GM19372 (cell line): ENCODE measurements at regions not wholly inside any gene's neighbourhood (a gene's known extent, or its start where the extent isn't known, plus 50 kb on each side); places are given as distances from the start of the nearest gene placed in this dataset.

Source experiments
- ATAC-seq: cut with Tn5 transposase; IDR thresholded peaks from one replicate; pipeline ENCODE4 v1.9.1; 2021; ENCODE audit warnings: mild to moderate bottlenecking, low read depth, moderate library complexity; ENCODE audit not compliant: unreplicated experiment

DNA sequence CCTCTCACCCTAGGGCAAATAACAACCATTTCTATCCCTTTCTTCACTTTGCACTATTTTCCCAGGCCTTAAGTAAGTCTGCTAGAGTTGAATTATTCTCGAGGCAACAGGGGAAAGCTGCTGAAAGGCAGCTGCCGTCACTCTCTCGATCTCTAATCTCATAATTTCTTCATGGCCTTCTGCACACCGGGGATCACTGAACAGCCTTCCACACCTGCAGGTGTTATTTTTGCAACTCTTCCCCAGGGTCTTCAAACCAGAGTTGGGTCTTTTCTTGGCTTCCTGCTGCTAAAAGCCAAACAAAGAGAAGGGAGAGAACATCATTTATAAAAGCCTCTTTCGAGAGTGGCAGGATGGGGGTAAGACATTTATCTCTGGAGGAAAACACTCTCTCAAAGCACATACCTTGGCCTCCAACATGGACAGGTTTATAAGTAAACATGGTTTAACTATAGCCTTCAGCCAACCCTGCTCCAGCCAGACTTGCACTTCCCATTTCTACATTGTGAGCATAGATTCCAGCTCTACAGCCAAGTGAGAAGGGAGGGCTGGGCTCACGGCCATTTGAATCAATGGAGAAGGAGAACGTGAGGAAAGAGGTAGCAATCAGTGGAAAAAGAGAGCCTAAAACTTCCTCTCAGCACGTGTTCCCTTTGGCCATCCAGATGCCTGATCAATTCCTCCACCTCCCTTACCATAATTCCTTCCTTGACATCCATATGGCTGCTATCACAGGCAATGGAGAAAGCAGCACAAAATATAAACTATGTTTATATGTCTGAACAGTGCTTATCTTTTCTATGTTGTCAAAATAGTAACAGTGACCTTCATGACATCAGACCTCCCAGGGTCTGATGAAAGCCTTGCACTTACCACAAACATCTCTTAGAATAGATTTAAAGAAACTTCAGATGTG, 464.9 kb downstream of the TLE1 start:
- no peak for ATAC-seq

DNA sequence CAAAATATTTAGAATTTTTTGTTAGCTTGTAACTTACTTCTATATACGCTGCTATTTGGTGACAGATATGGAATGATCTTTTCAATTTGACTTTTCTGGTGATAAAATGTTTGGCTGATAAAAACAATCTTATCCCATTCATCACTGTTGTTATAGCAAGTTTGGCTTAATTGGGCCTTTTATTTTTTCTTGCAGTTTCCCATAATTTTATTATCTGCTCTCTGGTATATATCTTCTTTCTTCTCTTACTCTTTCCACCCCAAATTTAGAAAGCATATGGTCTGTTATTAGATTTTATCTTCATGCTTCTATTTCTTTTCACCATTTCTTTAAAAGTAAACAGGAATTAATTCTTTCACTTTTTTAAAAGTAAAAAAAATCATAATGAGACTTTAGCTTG, 474.4 kb downstream of the TLE1 start:
- ATAC-seq: no peak

DNA sequence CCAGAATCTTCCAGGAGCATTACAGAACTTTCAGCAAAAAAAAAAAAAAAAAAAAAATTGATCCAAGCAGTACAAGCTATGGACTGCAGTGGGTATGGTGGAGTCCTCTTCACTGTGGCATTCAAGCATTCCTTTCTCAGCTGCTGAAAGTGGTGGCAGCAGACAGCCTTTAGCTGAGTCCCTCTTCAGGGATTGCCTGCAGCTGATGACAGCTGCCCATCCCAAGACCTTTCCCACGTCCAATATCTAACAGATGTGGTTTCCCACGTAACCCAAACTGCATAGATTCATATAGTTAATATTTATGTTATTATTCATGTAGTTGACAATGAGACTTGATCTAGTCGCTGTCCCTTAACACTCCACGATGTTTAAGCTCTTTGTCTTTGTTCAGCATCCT, 475.9 kb downstream of the TLE1 start:
- ATAC-seq: no peak

DNA sequence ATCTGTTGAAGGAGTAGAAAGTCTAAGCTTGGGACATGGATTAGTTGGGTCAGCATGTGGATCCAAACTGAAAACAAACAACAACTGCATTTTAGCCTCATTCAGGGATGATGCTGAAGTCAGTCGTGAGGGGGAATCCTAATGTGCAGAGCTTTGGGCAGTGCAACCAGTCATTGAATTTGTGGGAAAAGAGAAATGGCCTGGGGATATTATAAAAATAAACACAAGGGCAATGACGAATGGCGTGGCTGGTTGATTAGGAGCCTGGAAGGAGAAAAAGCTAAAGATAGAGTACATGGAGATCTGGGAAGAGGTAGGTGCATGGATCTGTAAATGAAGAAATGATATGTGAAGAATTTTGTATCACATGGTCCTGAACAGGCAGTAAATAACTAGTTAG, 477.6 kb downstream of the TLE1 start:
- no peak for ATAC-seq

GRCh38 chr9:81207651-81208050, 481.7 kb downstream of the TLE1 start:
- no peak for ATAC-seq

- no peak for ATAC-seq
Observed at GRCh38 chr9:81202292-81202691, 487.1 kb downstream of the TLE1 start.

DNA sequence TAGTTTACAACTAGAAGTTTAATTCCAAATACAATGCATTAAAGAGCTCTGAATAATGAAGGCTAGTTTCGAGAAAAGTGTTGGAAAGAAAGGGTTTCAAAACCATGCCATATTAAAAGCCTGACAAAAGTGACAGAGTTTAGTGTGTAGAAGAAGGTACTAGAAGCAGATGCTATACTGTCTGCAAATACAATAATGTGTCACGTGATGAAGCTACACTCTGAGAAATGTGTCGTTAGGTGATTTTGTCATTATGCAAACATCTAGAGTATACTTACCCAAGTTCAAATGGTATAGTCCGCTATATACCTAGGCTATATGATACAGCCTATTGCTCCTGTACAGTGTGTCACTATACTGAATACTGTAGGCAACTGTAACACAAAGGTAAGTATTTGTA, 494.1 kb downstream of the TLE1 start:
- no peak for ATAC-seq

GRCh38 chr9:81193362-81194339, 495.7 kb downstream of the TLE1 start:
- ATAC-seq: no peak

DNA sequence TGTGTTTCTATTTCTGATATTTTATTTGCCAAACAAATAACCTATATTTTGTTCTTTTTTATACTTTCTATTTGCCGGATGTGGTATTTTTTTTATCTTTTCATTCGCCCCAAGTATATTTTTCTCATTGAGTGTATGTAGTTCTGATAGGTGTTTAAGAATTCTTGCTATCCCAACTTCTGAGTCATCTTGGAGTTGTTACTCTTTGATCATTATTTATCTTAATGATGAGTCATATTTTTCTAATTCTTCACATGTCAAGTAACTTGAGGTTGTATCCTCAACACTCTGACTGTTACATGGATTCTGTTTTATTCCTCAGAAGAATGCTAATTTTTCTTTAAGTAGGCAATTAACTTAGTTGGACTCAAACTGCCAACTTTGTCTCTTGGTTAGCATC, 498.1 kb downstream of the TLE1 start:
- ATAC-seq: no peak

DNA sequence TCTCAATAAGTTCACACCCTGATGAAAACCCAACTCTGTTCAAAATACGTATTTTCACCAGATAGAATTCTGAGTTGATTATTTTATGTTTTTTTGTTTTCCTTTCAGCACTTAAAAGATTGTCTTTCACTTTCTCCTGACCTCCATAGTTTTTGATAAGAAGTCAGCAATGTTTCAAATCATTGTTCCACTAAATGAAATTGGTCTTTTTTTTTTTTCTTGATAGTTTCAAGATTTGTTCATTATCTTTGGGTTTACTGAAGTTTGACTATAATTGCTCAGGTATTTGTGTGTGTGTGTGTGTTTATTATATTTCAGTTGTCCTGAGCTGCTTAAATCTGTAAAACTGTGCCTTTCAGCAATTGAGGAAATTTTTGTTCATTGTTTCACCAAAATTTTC, 498.7 kb downstream of the TLE1 start:
- ATAC-seq: no peak

GRCh38 chr9:81183761-81184160, 505.6 kb downstream of the TLE1 start:
- ATAC-seq: no peak

- no peak for ATAC-seq
Observed at GRCh38 chr9:81182431-81182830, 506.9 kb downstream of the TLE1 start.

DNA sequence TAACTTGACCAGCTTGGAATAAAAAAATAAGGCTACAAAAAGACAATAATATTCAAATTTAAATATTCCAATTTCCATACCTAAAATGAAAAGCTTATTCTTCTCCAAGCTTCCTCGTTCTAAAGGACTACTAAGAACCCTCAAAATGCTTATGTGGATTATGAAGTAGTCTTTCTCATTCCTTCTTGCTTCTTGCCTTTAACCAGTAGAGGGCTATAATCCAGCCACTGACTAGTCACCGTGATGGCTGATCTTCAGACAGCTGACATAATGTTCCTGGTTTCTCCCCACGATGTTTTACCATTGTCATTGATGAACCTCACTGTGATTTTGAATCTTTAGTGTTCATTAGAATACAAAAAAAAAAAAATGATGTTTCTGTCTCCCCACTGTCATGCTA, 515.3 kb downstream of the TLE1 start:
- no peak for ATAC-seq

DNA sequence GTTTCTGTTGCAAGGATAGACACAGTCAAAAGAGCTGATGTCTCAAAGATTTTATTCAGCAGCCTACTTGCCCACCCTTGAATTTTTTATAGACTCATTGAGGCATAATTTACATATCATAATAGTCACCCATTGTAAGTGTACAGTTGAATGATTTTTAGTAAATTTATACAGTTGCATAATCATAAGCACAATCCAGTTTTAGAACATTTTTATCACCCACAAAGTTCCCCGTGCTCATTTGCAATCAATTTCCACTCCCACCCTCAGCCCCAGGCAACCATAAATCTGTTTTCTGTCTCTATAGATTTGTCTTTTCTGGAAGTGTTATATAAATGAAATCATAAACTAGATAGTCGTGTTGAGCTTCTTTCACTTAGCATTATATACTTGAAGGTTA, 517.7 kb downstream of the TLE1 start:
- no peak for ATAC-seq

DNA sequence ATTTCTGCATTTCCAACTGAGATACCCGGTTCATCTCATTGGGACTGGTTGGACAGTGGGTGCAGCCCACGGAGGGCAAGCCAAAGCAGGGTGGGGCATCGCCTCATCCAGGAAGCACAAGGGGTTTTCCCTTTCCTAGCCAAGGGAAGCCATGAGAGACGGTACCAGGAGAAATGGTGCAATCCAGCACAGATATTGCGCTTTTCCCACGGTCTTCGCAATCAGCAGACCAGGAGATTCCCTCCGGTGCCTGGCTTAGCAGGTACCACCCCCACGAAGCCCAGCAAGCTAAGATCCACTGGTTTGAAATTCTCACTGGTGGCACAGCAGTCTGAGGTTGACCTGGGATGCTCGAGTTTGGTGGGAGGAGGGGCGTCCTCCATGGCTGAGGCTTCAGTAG, 527.0 kb downstream of the TLE1 start:
- no peak for ATAC-seq

GRCh38 chr9:81156381-81156780, 533.0 kb downstream of the TLE1 start:
- ATAC-seq: no peak

GRCh38 chr9:81150016-81150625, 539.2 kb downstream of the TLE1 start:
- ATAC-seq: no peak

DNA sequence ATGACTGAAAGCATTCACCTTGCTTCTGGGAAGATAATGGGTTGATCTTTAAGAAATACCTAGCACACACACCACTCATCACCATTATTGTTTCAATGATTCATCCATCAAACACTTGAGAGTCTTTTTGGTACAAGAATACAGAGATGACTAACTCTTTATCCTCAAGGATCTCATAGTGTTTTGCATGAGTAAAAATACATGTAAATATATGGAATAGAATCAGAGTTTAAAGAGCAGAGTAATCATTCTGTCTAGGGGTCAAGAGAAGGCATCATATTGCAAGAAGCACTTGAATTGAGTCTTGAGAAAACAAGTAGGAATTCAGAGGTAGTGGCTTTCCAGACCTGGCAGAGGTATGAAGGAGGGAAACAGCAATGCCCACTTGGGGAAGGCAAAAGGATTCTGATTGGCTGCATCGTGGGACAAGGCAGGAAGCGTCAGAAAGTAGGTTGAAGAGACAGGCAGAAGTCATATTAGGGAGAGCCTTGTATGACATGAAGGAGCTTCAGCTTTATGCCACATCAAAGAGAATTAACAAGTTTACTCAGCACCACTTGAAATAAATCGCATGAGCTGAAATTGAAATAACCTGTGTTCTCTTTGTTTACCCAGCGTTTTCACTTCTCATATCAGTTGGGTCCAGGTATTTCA, 542.5 kb downstream of the TLE1 start:
- no peak for ATAC-seq

- ATAC-seq: no peak
Observed at GRCh38 chr9:81146241-81146640, 543.1 kb downstream of the TLE1 start.

DNA sequence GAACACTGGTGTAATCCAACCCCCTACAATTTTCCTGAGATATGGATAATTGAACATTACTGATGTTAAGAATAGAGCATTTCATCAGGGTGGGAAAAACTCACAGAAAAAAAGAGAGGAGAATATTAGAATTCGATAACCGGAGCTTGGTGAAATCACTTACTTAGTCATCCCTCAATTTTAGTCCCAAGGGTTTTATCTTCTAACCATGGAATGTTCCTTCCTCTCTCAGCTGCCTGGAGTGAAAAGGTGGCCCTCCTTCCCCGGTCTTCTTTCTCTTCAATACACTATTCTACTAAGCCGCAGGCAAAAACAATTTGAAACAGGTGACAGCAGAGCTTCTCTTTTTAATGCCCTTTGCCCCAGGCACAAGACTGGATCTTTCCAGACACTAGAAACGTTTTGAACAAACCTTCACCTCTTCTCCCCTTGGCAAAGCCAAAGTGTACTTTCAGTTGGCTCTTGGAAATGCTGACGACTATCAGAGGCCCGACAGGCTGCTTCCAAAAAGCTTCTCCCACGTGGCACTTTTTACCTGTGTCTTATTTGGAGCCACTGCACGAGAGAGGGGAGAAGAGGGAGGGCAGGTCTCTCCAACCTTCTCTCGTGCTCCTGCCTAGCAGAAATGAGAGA, 543.9 kb downstream of the TLE1 start:
- no peak for ATAC-seq
